Epidermal melanocyte (primary cell): ENCODE measurements at regions not wholly inside any gene's neighbourhood (a gene's known extent, or its start where the extent isn't known, plus 50 kb on each side); places are given as distances from the start of the nearest gene placed in this dataset.

Experiments used
- DNase-seq: peaks from one replicate; pipeline ENCODE4 v3.0.0; 2011; ENCODE audit warnings: low spot score; ENCODE audit not compliant: insufficient read length

GRCh38 chr5:74100268-74100665, 474.3 kb downstream of the ARHGEF28 start:
- no peak for DNase-seq

- DNase-seq = no peak
Measured at GRCh38 chr5:74099538-74100267, 473.7 kb downstream of the ARHGEF28 start.

- no peak for DNase-seq
Measured at GRCh38 chr5:74098941-74099340, 472.9 kb downstream of the ARHGEF28 start.

- no peak for DNase-seq
Measured at GRCh38 chr5:74098456-74098855, 472.5 kb downstream of the ARHGEF28 start.

GRCh38 chr5:74096325-74096724, 470.3 kb downstream of the ARHGEF28 start:
- DNase-seq = no peak

- DNase-seq = peak; percentile 20
Measured at GRCh38 chr5:74095871-74096270, 469.9 kb downstream of the ARHGEF28 start.

GRCh38 chr5:74094782-74095108, 468.7 kb downstream of the ARHGEF28 start:
- no peak for DNase-seq

GRCh38 chr5:74094096-74094781, 468.2 kb downstream of the ARHGEF28 start:
- no peak for DNase-seq

GRCh38 chr5:74093561-74093960, 467.6 kb downstream of the ARHGEF28 start:
- DNase-seq = no peak

GRCh38 chr5:74092766-74093165, 466.8 kb downstream of the ARHGEF28 start:
- no peak for DNase-seq

- DNase-seq = no peak
Measured at GRCh38 chr5:74085782-74086181, 459.8 kb downstream of the ARHGEF28 start.

GRCh38 chr5:74085186-74085585, 459.2 kb downstream of the ARHGEF28 start:
- DNase-seq = no peak

GRCh38 chr5:74083096-74083791, 457.2 kb downstream of the ARHGEF28 start:
- DNase-seq = no peak

- no peak for DNase-seq
Measured at GRCh38 chr5:74082512-74083055, 456.6 kb downstream of the ARHGEF28 start.

- no peak for DNase-seq
Measured at GRCh38 chr5:74081126-74081525, 455.1 kb downstream of the ARHGEF28 start.

- no peak for DNase-seq
Measured at GRCh38 chr5:74079971-74080556, 454.1 kb downstream of the ARHGEF28 start.

- DNase-seq = no peak
Measured at GRCh38 chr5:74075501-74076484, 449.8 kb downstream of the ARHGEF28 start.

GRCh38 chr5:74074111-74074510, 448.1 kb downstream of the ARHGEF28 start:
- no peak for DNase-seq

GRCh38 chr5:74073257-74073656, 447.3 kb downstream of the ARHGEF28 start:
- DNase-seq = no peak

GRCh38 chr5:74072646-74073045, 446.6 kb downstream of the ARHGEF28 start:
- DNase-seq = no peak

GRCh38 chr5:74070766-74071165, 444.8 kb downstream of the ARHGEF28 start:
- no peak for DNase-seq
